CD14-positive monocyte (primary cell): ENCODE measurements at regions not wholly inside any gene's neighbourhood (a gene's known extent, or its start where the extent isn't known, plus 50 kb on each side); places are given as distances from the start of the nearest gene placed in this dataset.

ENCODE experiments used
- DNase-seq, 3 donors: peaks; one replicate each; pipeline ENCODE4 v3.0.0-alpha.2; 2011 to 2022
- H2AFZ ChIP-seq: 2 replicates; pipeline ENCODE4 v1.6.0; 2012; ENCODE audit warnings: mild to moderate bottlenecking, low read depth, low read length, inconsistent platforms; ENCODE audit not compliant: insufficient read depth, poor library complexity, severe bottlenecking
- H3K27ac ChIP-seq, 2 donors: 1 replicate in 1 of 2; 2 replicates in 1 of 2; pipeline ENCODE4 v1.5.1; 2012 to 2013; ENCODE audit warnings: low read length in 2 of 2, control low read depth in 1 of 2, inconsistent platforms in 1 of 2, low read depth in 1 of 2, mild to moderate bottlenecking in 1 of 2
- H3K27me3 ChIP-seq, 2 donors: one replicate each; pipeline versions ENCODE4 v1.6.0 to v1.6.1; 2011 to 2013; ENCODE audit warnings: low read length in 2 of 2; ENCODE audit not compliant: control insufficient read depth in 2 of 2, insufficient read depth in 2 of 2
- H3K36me3 ChIP-seq, 2 donors: replicated peaks in 1 of 2; 1 replicate in 1 of 2; 2 replicates in 1 of 2; pipeline versions ENCODE4 v1.5.1 to v1.6.1; 2012 to 2013; ENCODE audit warnings: low read length in 2 of 2, control low read depth in 1 of 2, inconsistent platforms in 1 of 2, mild to moderate bottlenecking in 1 of 2; ENCODE audit not compliant: insufficient read depth in 2 of 2, control insufficient read depth in 1 of 2
- H3K4me1 ChIP-seq, 2 donors: 1 replicate in 1 of 2; 2 replicates in 1 of 2; pipeline versions ENCODE4 v1.5.1 to v1.6.1; 2012 to 2013; ENCODE audit warnings: low read length in 2 of 2, control low read depth in 1 of 2, inconsistent platforms in 1 of 2, mild to moderate bottlenecking in 1 of 2, moderate library complexity in 1 of 2; ENCODE audit not compliant: insufficient read depth in 2 of 2, control insufficient read depth in 1 of 2
- H3K4me2 ChIP-seq: replicated peaks from 2 replicates; pipeline ENCODE3; 2012; ENCODE audit warnings: low read length, moderate library complexity, mild to moderate bottlenecking; ENCODE audit not compliant: poor library complexity, severe bottlenecking; ENCODE audit errors: extremely low read depth
- H3K4me3 ChIP-seq, 3 experiments: fragments of 200-600 bp in 1 of 3; sonication (generic) in 1 of 3; replicated peaks in 1 of 3; 1 replicate in 2 of 3; 2 replicates in 1 of 3; pipeline ENCODE4 v1.5.1; 2011 to 2013; ENCODE audit warnings: low read length in 3 of 3, mild to moderate bottlenecking in 3 of 3, control low read depth in 2 of 3, low read depth in 2 of 3, inconsistent platforms in 1 of 3, moderate library complexity in 1 of 3
- H3K79me2 ChIP-seq: 2 replicates; pipeline ENCODE4 v1.6.0; 2012; ENCODE audit warnings: mild to moderate bottlenecking, control low read depth, inconsistent platforms, low read length, moderate library complexity; ENCODE audit not compliant: insufficient read depth
- H3K9ac ChIP-seq: 2 replicates; pipeline ENCODE4 v1.6.0; 2017; ENCODE audit warnings: low read length, mild to moderate bottlenecking; ENCODE audit not compliant: insufficient read depth, poor library complexity, severe bottlenecking
- H3K9me3 ChIP-seq, 2 donors: replicated peaks in 1 of 2; 1 replicate in 1 of 2; 2 replicates in 1 of 2; pipeline versions ENCODE4 v1.5.1 to v1.6.1; 2012 to 2013; ENCODE audit warnings: low read length in 2 of 2, control low read depth in 1 of 2; ENCODE audit not compliant: control insufficient read depth in 1 of 2, insufficient read depth in 1 of 2
- H4K20me1 ChIP-seq: 2 replicates; pipeline ENCODE4 v1.6.0; 2012; ENCODE audit warnings: mild to moderate bottlenecking, low read length, control low read depth, moderate library complexity; ENCODE audit not compliant: insufficient read depth
- H3K27ac Mint-ChIP-seq, 7 donors: one replicate each; pipeline ENCODE4 v1.8.0; 2020; ENCODE audit warnings: mild to moderate bottlenecking in 7 of 7, mixed read lengths in 7 of 7, moderate library complexity in 6 of 7, inconsistent platforms in 2 of 7
- H3K27me3 Mint-ChIP-seq, 3 donors: one replicate each; pipeline ENCODE4 v1.8.0; 2021 to 2022; ENCODE audit warnings: low read depth in 3 of 3, mild to moderate bottlenecking in 3 of 3, mixed read lengths in 3 of 3, moderate library complexity in 3 of 3, inconsistent platforms in 1 of 3
- H3K36me3 Mint-ChIP-seq, 2 donors: one replicate each; pipeline ENCODE4 v1.8.0; 2020; ENCODE audit warnings: mixed read lengths in 2 of 2, inconsistent platforms in 1 of 2, mild to moderate bottlenecking in 1 of 2
- H3K4me1 Mint-ChIP-seq: one replicate; pipeline ENCODE4 v1.8.0; 2020; ENCODE audit warnings: mild to moderate bottlenecking, mixed read lengths
- H3K4me3 Mint-ChIP-seq, 2 donors: one replicate each; pipeline ENCODE4 v1.8.0; 2020; ENCODE audit warnings: mild to moderate bottlenecking in 2 of 2, mixed read lengths in 2 of 2, moderate library complexity in 1 of 2
- H3K9me3 Mint-ChIP-seq, 7 donors: one replicate each; pipeline ENCODE4 v1.8.0; 2020 to 2022; ENCODE audit warnings: mixed read lengths in 7 of 7, mild to moderate bottlenecking in 6 of 7, moderate library complexity in 6 of 7, inconsistent platforms in 2 of 7
- CTCF ChIP-seq: fragments of 200-600 bp; IDR thresholded peaks from one replicate; pipeline ENCODE4 v1.8.0; 2022; ENCODE audit warnings: antibody characterized with exemption, mild to moderate bottlenecking
- WGBS: methylation state at CpG from one replicate; pipeline ENCODE4 v1.1.5; 2013; ENCODE audit warnings: missing lambda C conversion rate; ENCODE audit not compliant: insufficient coverage; 5-methylcytosine and 5-hydroxymethylcytosine counted together
- intact Hi-C, 2 donors: fragments of 100-400 bp; cut with micrococcal nuclease; formaldehyde crosslinking; loops; one replicate each; pipeline versions ENCODE4 v1.15.0 to v1.15.1; 2023

GRCh38 chr13:76758257-76758656 is 127.9 kb downstream of the KCTD12 start:
- Mint-ChIP-seq H3K27ac (peak overlapping the region in 1 of 7 donors; percentile 33), H3K9me3 (no peaks in the 10 kb centered on the region), H3K36me3 (no peaks in the 10 kb centered on the region), H3K4me3 (no peak overlapping the region), H3K27me3 (peaks cover 0 to 2% (median 0%) of the 10 kb centered on the region in 3 donors), H3K4me1 (peaks cover 42% of the 10 kb centered on the region)
- Histone ChIP-seq H3K4me1 (peaks cover 37 to 47% of the 10 kb centered on the region in 2 donors), H3K4me2 (no peak overlapping the region), H3K79me2 (no peaks in the 10 kb centered on the region), H3K27me3 (no peaks in the 10 kb centered on the region), H3K9me3 (no peaks in the 10 kb centered on the region), H4K20me1 (no peaks in the 10 kb centered on the region), H2AFZ (no peak overlapping the region), H3K4me3 (no peak overlapping the region), H3K27ac (no peak overlapping the region), H3K36me3 (no peaks in the 10 kb centered on the region), H3K9ac (no peak overlapping the region)
- intact Hi-C loops, result loop anchor here in 1 of 2 donors (10.0 kb wide), 1 partner anchor 127 kb away; the partner anchor contains the start of gene KCTD12
- no peak for DNase-seq
- no peak for TF ChIP-seq CTCF

GRCh38 chr13:76756451-76756850 is 129.8 kb downstream of the KCTD12 start:
- H3K36me3 ChIP-seq, result no peaks in the 10 kb centered on the region
- H3K36me3 Mint-ChIP-seq, result no peaks in the 10 kb centered on the region
- 0% methylated on average over 1 of the region's 2 CpGs for WGBS

More at GRCh38 chr13:76756451-76756850, 129.8 kb downstream of the KCTD12 start:
- Histone ChIP-seq H3K9me3 (no peaks in the 10 kb centered on the region), H2AFZ (no peak overlapping the region), H3K27ac (peak overlapping the region in 1 of 2 donors; percentile 52), H3K27me3 (no peaks in the 10 kb centered on the region), H3K9ac (no peak overlapping the region), H3K79me2 (no peaks in the 10 kb centered on the region), H3K4me1 (peaks cover 39 to 43% of the 10 kb centered on the region in 2 donors), H3K4me2 (peak overlapping the region; percentile 16), H4K20me1 (no peaks in the 10 kb centered on the region), H3K4me3 (no peak overlapping the region)
- intact Hi-C loops, result loop anchor here in 1 of 2 donors (10.0 kb wide), 1 partner anchor 128 kb away; the partner anchor contains the start of gene KCTD12
- H3K27ac Mint-ChIP-seq, result peak overlapping the region in 5 of 7 donors; percentile 31 to 80 (median 55)
- peaks cover 0 to 2% (median 0%) of the 10 kb centered on the region in 3 donors for H3K27me3 Mint-ChIP-seq
- H3K9me3 Mint-ChIP-seq, result peaks cover 0 to 2% (median 0%) of the 10 kb centered on the region in 7 donors
- TF ChIP-seq CTCF, result no peak
- peak overlapping the region in 1 of 2 donors; percentile 55 for H3K4me3 Mint-ChIP-seq
- H3K4me1 Mint-ChIP-seq, result peaks cover 42% of the 10 kb centered on the region
- peak; percentile 22 to 53 (median 39) for DNase-seq
